Loucy (cell line): ENCODE measurements at regions not wholly inside any gene's neighbourhood (a gene's known extent, or its start where the extent isn't known, plus 50 kb on each side); places are given as distances from the start of the nearest gene placed in this dataset.

Source experiments
- H2AFZ ChIP-seq: fragments of 200-600 bp; sonication (generic); 2 replicates; pipeline ENCODE4 v1.6.0; 2016; ENCODE audit warnings: antibody characterized with exemption, mild to moderate bottlenecking, low read length, moderate library complexity
- H3F3A ChIP-seq: fragments of 200-600 bp; 2 replicates; pipeline ENCODE4 v1.6.0; 2016; ENCODE audit warnings: antibody characterized with exemption, low read depth, mild to moderate bottlenecking
- H3K27me3 ChIP-seq: fragments of 200-600 bp; sonication (generic); 2 replicates; pipeline ENCODE4 v1.6.1; 2014; ENCODE audit warnings: low read length, mild to moderate bottlenecking; ENCODE audit not compliant: insufficient read depth, poor library complexity, severe bottlenecking
- H3K36me3 ChIP-seq: fragments of 200-600 bp; sonication (generic); 2 replicates; pipeline ENCODE4 v1.6.1; 2016; ENCODE audit warnings: low read length; ENCODE audit not compliant: insufficient read depth
- H3K4me1 ChIP-seq: fragments of 200-600 bp; sonication (generic); 2 replicates; pipeline ENCODE4 v1.5.1; 2014; ENCODE audit warnings: low read length, mild to moderate bottlenecking; ENCODE audit not compliant: insufficient read depth, poor library complexity, severe bottlenecking
- H3K4me2 ChIP-seq: fragments of 200-600 bp; sonication (generic); 2 replicates; pipeline ENCODE4 v1.6.0; 2014; ENCODE audit warnings: antibody characterized with exemption, low read length, low read depth, mild to moderate bottlenecking; ENCODE audit not compliant: poor library complexity, severe bottlenecking
- H3K4me3 ChIP-seq: fragments of 200-600 bp; sonication (generic); 2 replicates; pipeline ENCODE4 v1.5.1; 2014; ENCODE audit warnings: low read length, mild to moderate bottlenecking, mixed read lengths; ENCODE audit not compliant: poor library complexity, severe bottlenecking
- H3K79me2 ChIP-seq: fragments of 200-600 bp; sonication (generic); 2 replicates; pipeline ENCODE4 v1.6.1; 2014; ENCODE audit warnings: low read length; ENCODE audit not compliant: insufficient read depth
- H3K9ac ChIP-seq: fragments of 200-600 bp; sonication (generic); 2 replicates; pipeline ENCODE4 v1.6.0; 2014; ENCODE audit warnings: mild to moderate bottlenecking, low read depth, low read length, moderate library complexity; ENCODE audit not compliant: poor library complexity, severe bottlenecking
- H3K9me2 ChIP-seq: fragments of 200-600 bp; sonication (generic); replicated peaks from 2 replicates; pipeline ENCODE4 v1.6.1; 2016; ENCODE audit warnings: low read depth, low read length, mixed read lengths
- H3K9me3 ChIP-seq: fragments of 200-600 bp; sonication (generic); 2 replicates; pipeline ENCODE4 v1.6.1; 2014; ENCODE audit warnings: mild to moderate bottlenecking, antibody characterized with exemption, low read length, low read depth; ENCODE audit not compliant: insufficient read depth
- H4K20me1 ChIP-seq: fragments of 200-600 bp; sonication (generic); 2 replicates; pipeline ENCODE4 v1.6.0; 2014; ENCODE audit warnings: antibody characterized with exemption, low read length, mild to moderate bottlenecking; ENCODE audit not compliant: insufficient read depth, poor library complexity, severe bottlenecking
- EZH2phosphoT487 ChIP-seq: fragments of 200-600 bp; IDR thresholded peaks from 2 replicates; pipeline ENCODE4 v1.6.1; 2018; ENCODE audit warnings: antibody characterized with exemption, mild to moderate bottlenecking, moderate library complexity, borderline replicate concordance
- TF ChIP-seq, protein P1 (sequence below): fragments of 200-600 bp; sonication (generic); conservative IDR thresholded peaks from 2 replicates; pipeline ENCODE4 v1.5.1; 2014; ENCODE audit warnings: mild to moderate bottlenecking, antibody characterized with exemption, low read length

DNA sequence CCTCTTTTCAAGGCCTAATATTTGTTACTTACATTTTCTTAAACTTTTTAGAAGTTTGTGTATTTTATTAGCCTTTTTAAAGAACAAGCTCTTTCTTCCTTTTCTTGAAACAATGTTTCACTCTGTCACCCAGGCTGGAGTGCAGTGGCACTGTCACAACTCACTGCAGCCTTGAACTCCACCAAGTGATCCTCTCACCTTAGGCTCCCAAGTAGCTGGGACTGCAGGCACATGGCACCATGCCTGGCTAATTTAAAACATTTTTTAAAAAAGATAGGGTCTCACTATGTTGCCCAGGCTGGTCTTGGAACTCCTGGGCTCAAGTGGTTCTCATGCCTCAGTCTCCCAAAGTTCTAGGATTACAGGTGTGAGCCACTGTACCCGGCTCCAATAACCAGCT, 192.2 kb upstream of the SPRY2 start:
- no peaks in the 10 kb centered on the region for H3K9me3 ChIP-seq
- H3K36me3 ChIP-seq: no peaks in the 10 kb centered on the region
- H3K9ac ChIP-seq: no peak overlapping the region
- TF ChIP-seq, protein P1, sequence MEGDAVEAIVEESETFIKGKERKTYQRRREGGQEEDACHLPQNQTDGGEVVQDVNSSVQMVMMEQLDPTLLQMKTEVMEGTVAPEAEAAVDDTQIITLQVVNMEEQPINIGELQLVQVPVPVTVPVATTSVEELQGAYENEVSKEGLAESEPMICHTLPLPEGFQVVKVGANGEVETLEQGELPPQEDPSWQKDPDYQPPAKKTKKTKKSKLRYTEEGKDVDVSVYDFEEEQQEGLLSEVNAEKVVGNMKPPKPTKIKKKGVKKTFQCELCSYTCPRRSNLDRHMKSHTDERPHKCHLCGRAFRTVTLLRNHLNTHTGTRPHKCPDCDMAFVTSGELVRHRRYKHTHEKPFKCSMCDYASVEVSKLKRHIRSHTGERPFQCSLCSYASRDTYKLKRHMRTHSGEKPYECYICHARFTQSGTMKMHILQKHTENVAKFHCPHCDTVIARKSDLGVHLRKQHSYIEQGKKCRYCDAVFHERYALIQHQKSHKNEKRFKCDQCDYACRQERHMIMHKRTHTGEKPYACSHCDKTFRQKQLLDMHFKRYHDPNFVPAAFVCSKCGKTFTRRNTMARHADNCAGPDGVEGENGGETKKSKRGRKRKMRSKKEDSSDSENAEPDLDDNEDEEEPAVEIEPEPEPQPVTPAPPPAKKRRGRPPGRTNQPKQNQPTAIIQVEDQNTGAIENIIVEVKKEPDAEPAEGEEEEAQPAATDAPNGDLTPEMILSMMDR: no peak
- no peak for TF ChIP-seq EZH2phosphoT487
- H4K20me1 ChIP-seq: no peaks in the 10 kb centered on the region
- H3K79me2 ChIP-seq: no peaks in the 10 kb centered on the region
- H3F3A ChIP-seq: no peaks in the 10 kb centered on the region
- H3K4me3 ChIP-seq: no peak overlapping the region
- no peak overlapping the region for H2AFZ ChIP-seq
- H3K4me2 ChIP-seq: no peak overlapping the region
- H3K4me1 ChIP-seq: no peaks in the 10 kb centered on the region
- no peaks in the 10 kb centered on the region for H3K9me2 ChIP-seq
- no peaks in the 10 kb centered on the region for H3K27me3 ChIP-seq

DNA sequence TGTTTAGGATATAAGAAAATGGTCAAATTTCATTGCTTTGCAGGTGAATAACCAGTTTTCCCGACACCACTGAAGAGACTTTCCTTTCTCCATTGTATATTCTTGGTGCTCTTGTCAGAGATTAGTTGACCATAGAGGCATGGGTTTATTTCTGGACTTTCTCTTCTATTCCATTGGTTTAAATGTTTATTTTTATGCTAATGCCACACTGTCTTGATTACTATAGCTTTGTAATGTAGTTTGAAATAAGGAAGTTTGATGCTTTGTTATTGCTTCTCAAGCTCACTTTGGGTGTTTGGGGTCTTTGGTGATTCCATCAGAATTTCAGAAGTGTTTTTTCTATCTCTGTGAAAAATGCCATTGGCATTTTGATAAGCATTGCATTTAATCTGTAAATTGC, 190.0 kb upstream of the SPRY2 start:
- Histone ChIP-seq H3K27me3 (no peaks in the 10 kb centered on the region), H3K9me2 (no peaks in the 10 kb centered on the region), H3K36me3 (no peaks in the 10 kb centered on the region), H3K4me3 (no peak overlapping the region), H3K9me3 (no peaks in the 10 kb centered on the region), H3K79me2 (no peaks in the 10 kb centered on the region), H2AFZ (no peak overlapping the region), H4K20me1 (no peaks in the 10 kb centered on the region), H3F3A (no peaks in the 10 kb centered on the region), H3K9ac (no peak overlapping the region), H3K4me1 (no peaks in the 10 kb centered on the region), H3K4me2 (no peak overlapping the region)
- TF ChIP-seq EZH2phosphoT487: no peak
- TF ChIP-seq, protein P1: no peak

DNA sequence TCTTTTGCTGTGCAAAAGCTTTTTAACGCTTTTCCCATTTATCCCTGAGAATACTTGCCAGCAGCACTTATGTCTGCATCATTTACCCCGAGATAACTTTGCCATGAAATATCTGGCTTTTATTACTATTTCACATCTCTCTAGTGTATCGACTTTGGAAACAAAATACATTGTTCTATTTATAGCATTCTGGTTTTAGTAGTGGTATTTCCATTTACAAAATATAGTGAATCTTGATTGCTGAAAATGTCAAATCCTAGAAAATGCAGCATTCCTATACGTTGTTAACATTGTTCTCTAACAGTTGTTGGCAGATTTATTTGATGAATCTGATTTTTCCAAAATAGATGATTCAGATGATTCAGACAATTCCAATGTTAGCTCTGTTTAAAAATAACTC, 189.3 kb upstream of the SPRY2 start:
- Histone ChIP-seq H4K20me1 (no peaks in the 10 kb centered on the region), H3K4me1 (no peaks in the 10 kb centered on the region), H3K9me3 (no peaks in the 10 kb centered on the region), H2AFZ (no peak overlapping the region), H3K36me3 (no peaks in the 10 kb centered on the region), H3K9ac (no peak overlapping the region), H3K4me2 (no peak overlapping the region), H3K79me2 (no peaks in the 10 kb centered on the region), H3K9me2 (no peaks in the 10 kb centered on the region), H3K4me3 (no peak overlapping the region), H3F3A (no peaks in the 10 kb centered on the region), H3K27me3 (no peaks in the 10 kb centered on the region)
- no peak for TF ChIP-seq EZH2phosphoT487
- TF ChIP-seq, protein P1: no peak
